PFSK-1 (cell line): ENCODE measurements at regions not wholly inside any gene's neighbourhood (a gene's known extent, or its start where the extent isn't known, plus 50 kb on each side); places are given as distances from the start of the nearest gene placed in this dataset.

Experiments used
- FOXP2 ChIP-seq: optimal IDR thresholded peaks from 2 replicates; pipeline ENCODE3; 2011; ENCODE audit warnings: borderline replicate concordance, control low read depth, inconsistent platforms; ENCODE audit not compliant: insufficient read depth; ENCODE audit errors: extremely low read length, extremely low read depth
- POLR2AphosphoS5 ChIP-seq: IDR thresholded peaks from 2 replicates; pipeline ENCODE4 v1.6.1; 2012; ENCODE audit warnings: low read depth, mild to moderate bottlenecking, control low read depth, low read length, moderate library complexity
- REST ChIP-seq, 2 experiments: IDR thresholded peaks; 2 replicates each; pipeline versions ENCODE4 v1.6.1 to v1.8.0; 2011 to 2012; ENCODE audit warnings: low read depth in 2 of 2, low read length in 2 of 2, control low read depth in 1 of 2, inconsistent platforms in 1 of 2, mild to moderate bottlenecking in 1 of 2, moderate library complexity in 1 of 2; ENCODE audit not compliant: insufficient read depth in 1 of 2
- SIN3A ChIP-seq: IDR thresholded peaks from 2 replicates; pipeline ENCODE4 v1.6.1; 2012; ENCODE audit warnings: mild to moderate bottlenecking, low read length, moderate library complexity, borderline replicate concordance; ENCODE audit not compliant: insufficient read depth
- TAF1 ChIP-seq: IDR thresholded peaks from 2 replicates; pipeline ENCODE4 v1.6.1; 2012; ENCODE audit warnings: low read length, control low read depth, borderline replicate concordance; ENCODE audit not compliant: insufficient read depth

GRCh38 chr6:140252099-140252498 lies 877.7 kb upstream of the CITED2 start:
- TF ChIP-seq REST (IDR thresholded peaks at IDR 0.05; ENCODE audit: insufficient read depth in 1 of 2, low read depth in 2 of 2, low read length in 2 of 2) (no peak), TAF1 (no peak), POLR2AphosphoS5 (no peak)

GRCh38 chr6:140245296-140246040 lies 871.0 kb upstream of the CITED2 start:
- no peak for TF ChIP-seq REST (IDR thresholded peaks at IDR 0.05; ENCODE audit: insufficient read depth in 1 of 2, low read depth in 2 of 2, low read length in 2 of 2)
- TF ChIP-seq FOXP2, result no peak
- no peak for TF ChIP-seq POLR2AphosphoS5
- no peak for TF ChIP-seq TAF1
- no peak for TF ChIP-seq SIN3A

GRCh38 chr6:140237251-140237650 lies 862.8 kb upstream of the CITED2 start:
- TF ChIP-seq REST (IDR thresholded peaks at IDR 0.05; ENCODE audit: insufficient read depth in 1 of 2, low read depth in 2 of 2, low read length in 2 of 2) (no peak), POLR2AphosphoS5 (no peak), FOXP2 (no peak), TAF1 (no peak)

GRCh38 chr6:140236732-140237131 lies 862.3 kb upstream of the CITED2 start:
- TF ChIP-seq TAF1 (no peak), POLR2AphosphoS5 (no peak), REST (IDR thresholded peaks at IDR 0.05; ENCODE audit: insufficient read depth in 1 of 2, low read depth in 2 of 2, low read length in 2 of 2) (no peak), SIN3A (no peak), FOXP2 (no peak)

GRCh38 chr6:140230282-140230681 lies 855.8 kb upstream of the CITED2 start:
- no peak for TF ChIP-seq REST (IDR thresholded peaks at IDR 0.05; ENCODE audit: insufficient read depth in 1 of 2, low read depth in 2 of 2, low read length in 2 of 2)
- no peak for TF ChIP-seq POLR2AphosphoS5
- TF ChIP-seq TAF1, result no peak
- no peak for TF ChIP-seq FOXP2
- TF ChIP-seq SIN3A, result no peak
